Activated naive CD4-positive, alpha-beta T cell treated with anti-CD3 and anti-CD28 coated beads, Interleukin-2, amount 50 U/mL, for 24 hours (primary cell): ENCODE measurements at regions not wholly inside any gene's neighbourhood (a gene's known extent, or its start where the extent isn't known, plus 50 kb on each side); places are given as distances from the start of the nearest gene placed in this dataset.

Experiments used
- H3K27ac Mint-ChIP-seq: one replicate; pipeline ENCODE4 v1.8.0; 2021; ENCODE audit warnings: mild to moderate bottlenecking, mixed read lengths
- H3K27me3 Mint-ChIP-seq: one replicate; pipeline ENCODE4 v1.8.0; 2021; ENCODE audit warnings: mixed read lengths
- H3K36me3 Mint-ChIP-seq: one replicate; pipeline ENCODE4 v1.8.0; 2021; ENCODE audit warnings: mixed read lengths
- H3K4me1 Mint-ChIP-seq: one replicate; pipeline ENCODE4 v1.8.0; 2021; ENCODE audit warnings: mixed read lengths
- H3K4me3 Mint-ChIP-seq: one replicate; pipeline ENCODE4 v1.8.0; 2021; ENCODE audit warnings: mild to moderate bottlenecking, mixed read lengths
- H3K9me3 Mint-ChIP-seq: one replicate; pipeline ENCODE4 v1.8.0; 2021; ENCODE audit warnings: mixed read lengths

- Mint-ChIP-seq H3K27ac (no peak overlapping the region), H3K4me3 (no peak overlapping the region), H3K27me3 (no peaks in the 10 kb centered on the region), H3K36me3 (no peaks in the 10 kb centered on the region), H3K9me3 (peaks cover 16% of the 10 kb centered on the region), H3K4me1 (no peaks in the 10 kb centered on the region)
Observed at GRCh38 chr13:68170961-68171360, 940.8 kb upstream of the PCDH9 start.

- H3K27ac Mint-ChIP-seq: no peak overlapping the region
- peaks cover 15% of the 10 kb centered on the region for H3K9me3 Mint-ChIP-seq
- H3K27me3 Mint-ChIP-seq: no peaks in the 10 kb centered on the region
- H3K36me3 Mint-ChIP-seq: no peaks in the 10 kb centered on the region
- H3K4me3 Mint-ChIP-seq: no peak overlapping the region
- no peaks in the 10 kb centered on the region for H3K4me1 Mint-ChIP-seq
Observed at GRCh38 chr13:68168448-68168847, 938.3 kb upstream of the PCDH9 start.

GRCh38 chr13:68160466-68160865 lies 930.3 kb upstream of the PCDH9 start:
- no peak overlapping the region for H3K27ac Mint-ChIP-seq
- H3K4me3 Mint-ChIP-seq: no peak overlapping the region
- H3K9me3 Mint-ChIP-seq: peaks cover 14% of the 10 kb centered on the region
- no peaks in the 10 kb centered on the region for H3K27me3 Mint-ChIP-seq
- H3K4me1 Mint-ChIP-seq: no peaks in the 10 kb centered on the region
- H3K36me3 Mint-ChIP-seq: no peaks in the 10 kb centered on the region

GRCh38 chr13:68152414-68152813 lies 922.3 kb upstream of the PCDH9 start:
- H3K27ac Mint-ChIP-seq: no peak overlapping the region
- H3K9me3 Mint-ChIP-seq: no peaks in the 10 kb centered on the region
- H3K36me3 Mint-ChIP-seq: no peaks in the 10 kb centered on the region
- H3K4me3 Mint-ChIP-seq: no peak overlapping the region
- no peaks in the 10 kb centered on the region for H3K27me3 Mint-ChIP-seq
- no peaks in the 10 kb centered on the region for H3K4me1 Mint-ChIP-seq

GRCh38 chr13:68145852-68146251 lies 915.7 kb upstream of the PCDH9 start:
- no peaks in the 10 kb centered on the region for H3K27me3 Mint-ChIP-seq
- no peak overlapping the region for H3K4me3 Mint-ChIP-seq
- no peaks in the 10 kb centered on the region for H3K4me1 Mint-ChIP-seq
- no peaks in the 10 kb centered on the region for H3K36me3 Mint-ChIP-seq
- no peaks in the 10 kb centered on the region for H3K9me3 Mint-ChIP-seq
- no peak overlapping the region for H3K27ac Mint-ChIP-seq

DNA sequence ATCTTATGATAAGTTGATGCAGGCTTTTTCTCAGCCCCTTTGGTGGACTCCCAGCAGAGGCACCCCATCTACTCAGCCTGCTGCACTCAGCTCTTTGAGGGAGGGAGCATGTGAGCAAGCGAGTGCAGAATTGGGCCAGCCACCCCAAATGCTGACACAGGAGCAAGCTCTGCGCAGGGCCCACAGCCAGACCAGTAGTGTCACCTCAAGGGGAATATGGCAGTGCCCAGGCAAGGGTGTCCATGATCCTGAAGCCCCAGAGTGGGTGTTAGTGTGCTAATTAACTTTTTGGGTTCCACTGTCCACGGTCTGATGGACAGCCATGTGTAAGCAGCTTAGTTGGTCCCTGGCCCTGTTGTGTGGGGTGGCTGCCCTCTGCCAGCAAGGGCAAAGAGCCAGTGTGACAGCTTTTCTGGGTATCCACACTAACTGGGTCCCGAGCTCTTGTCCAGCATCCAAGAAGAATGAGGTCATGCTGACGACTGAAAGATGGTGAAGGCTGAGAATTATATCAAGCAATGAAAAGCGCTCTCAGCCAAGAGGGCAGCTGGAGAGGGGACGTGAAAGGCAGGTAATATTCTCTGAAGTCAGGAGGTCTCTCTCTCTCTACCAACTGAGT lies 898.3 kb upstream of the PCDH9 start:
- H3K4me1 Mint-ChIP-seq: no peaks in the 10 kb centered on the region
- H3K27me3 Mint-ChIP-seq: no peaks in the 10 kb centered on the region
- no peaks in the 10 kb centered on the region for H3K36me3 Mint-ChIP-seq
- no peak overlapping the region for H3K27ac Mint-ChIP-seq
- no peak overlapping the region for H3K4me3 Mint-ChIP-seq
- peaks cover 5% of the 10 kb centered on the region for H3K9me3 Mint-ChIP-seq

- Mint-ChIP-seq H3K4me1 (no peaks in the 10 kb centered on the region), H3K36me3 (no peaks in the 10 kb centered on the region), H3K9me3 (no peaks in the 10 kb centered on the region), H3K4me3 (no peak overlapping the region), H3K27ac (no peak overlapping the region), H3K27me3 (no peaks in the 10 kb centered on the region)
Observed at GRCh38 chr13:68125087-68125480, 894.9 kb upstream of the PCDH9 start.

DNA sequence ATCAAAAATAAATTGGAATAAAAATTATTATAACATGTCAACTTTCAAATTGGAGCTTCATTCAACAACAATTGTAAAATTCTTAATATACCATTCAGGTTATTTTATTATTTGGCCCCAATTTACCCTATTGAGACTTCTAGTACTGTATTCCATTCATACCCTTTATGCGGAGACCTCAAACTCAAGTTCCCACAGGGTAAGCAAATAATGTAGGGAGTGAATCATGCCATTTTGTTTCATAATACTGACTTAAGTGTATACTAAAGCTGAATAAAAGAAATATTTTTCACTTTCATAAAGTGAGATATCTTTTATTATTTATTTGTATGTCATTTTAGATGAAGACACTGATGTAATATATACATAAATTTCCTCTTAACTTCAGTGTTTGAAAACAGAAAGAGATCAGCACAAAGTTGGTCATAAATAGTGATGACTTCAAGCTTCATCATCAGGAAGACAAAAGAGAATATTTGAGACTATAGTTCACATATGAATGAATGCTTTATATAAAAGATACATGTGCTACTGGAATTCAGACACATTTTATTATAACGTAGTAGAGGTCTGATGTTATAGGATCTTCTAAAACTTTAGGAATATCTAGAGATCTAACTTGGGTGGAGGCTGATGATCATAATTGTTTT lies 894.4 kb upstream of the PCDH9 start:
- no peaks in the 10 kb centered on the region for H3K4me1 Mint-ChIP-seq
- no peaks in the 10 kb centered on the region for H3K36me3 Mint-ChIP-seq
- no peak overlapping the region for H3K27ac Mint-ChIP-seq
- H3K9me3 Mint-ChIP-seq: no peaks in the 10 kb centered on the region
- no peaks in the 10 kb centered on the region for H3K27me3 Mint-ChIP-seq
- no peak overlapping the region for H3K4me3 Mint-ChIP-seq

DNA sequence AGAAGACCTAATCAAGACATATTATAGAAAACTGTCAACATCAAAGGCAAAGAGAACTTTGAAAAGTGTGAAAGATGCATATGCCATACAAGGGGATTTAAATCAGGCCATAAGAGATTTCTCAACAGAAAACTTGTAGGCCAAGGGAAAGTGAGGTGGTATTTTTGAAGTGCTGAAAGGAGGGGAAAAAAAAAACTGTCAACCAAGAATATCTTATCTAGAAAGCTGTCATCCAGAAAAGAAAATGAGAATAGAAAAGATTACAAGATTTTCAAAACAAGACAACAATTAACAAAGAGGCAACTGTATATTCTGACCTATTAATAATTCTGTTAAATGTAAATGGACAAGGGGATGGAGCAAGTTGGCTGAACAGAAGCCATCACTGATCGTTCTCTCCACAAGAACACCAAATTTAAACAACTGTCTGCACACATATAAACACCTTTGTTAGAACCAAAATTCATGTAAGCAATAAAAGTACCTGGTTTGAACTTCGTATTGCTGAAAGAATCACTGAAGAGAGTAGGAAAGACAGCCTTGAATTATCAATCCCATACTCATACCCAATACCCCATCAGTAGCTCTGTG lies 880.1 kb upstream of the PCDH9 start:
- H3K36me3 Mint-ChIP-seq: peaks cover 1% of the 10 kb centered on the region
- no peak overlapping the region for H3K27ac Mint-ChIP-seq
- no peaks in the 10 kb centered on the region for H3K4me1 Mint-ChIP-seq
- no peaks in the 10 kb centered on the region for H3K27me3 Mint-ChIP-seq
- peaks cover 19% of the 10 kb centered on the region for H3K9me3 Mint-ChIP-seq
- no peak overlapping the region for H3K4me3 Mint-ChIP-seq

DNA sequence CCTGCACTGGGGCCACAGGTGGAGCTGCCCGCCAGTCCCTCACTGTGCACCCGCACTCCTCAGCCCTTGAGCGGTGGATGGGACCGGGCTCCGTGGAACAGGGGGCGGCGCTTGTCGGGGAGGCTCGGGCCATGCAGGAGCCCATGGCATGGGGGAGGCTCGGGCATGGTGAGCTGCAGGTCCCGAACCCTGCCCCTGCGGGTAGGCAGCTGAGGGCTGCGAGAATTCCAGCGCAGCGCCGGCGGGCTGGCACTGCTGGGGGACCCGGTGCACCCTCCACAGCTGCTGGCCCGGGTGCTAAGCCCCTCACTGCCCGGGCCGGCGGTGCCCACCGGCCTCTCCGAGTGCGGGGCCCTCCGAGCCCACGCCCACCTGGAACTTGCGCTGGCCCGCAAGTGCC lies 877.5 kb upstream of the PCDH9 start:
- Mint-ChIP-seq H3K27me3 (no peaks in the 10 kb centered on the region), H3K4me3 (no peak overlapping the region), H3K36me3 (peaks cover 1% of the 10 kb centered on the region), H3K9me3 (peaks cover 11% of the 10 kb centered on the region), H3K27ac (no peak overlapping the region), H3K4me1 (no peaks in the 10 kb centered on the region)

DNA sequence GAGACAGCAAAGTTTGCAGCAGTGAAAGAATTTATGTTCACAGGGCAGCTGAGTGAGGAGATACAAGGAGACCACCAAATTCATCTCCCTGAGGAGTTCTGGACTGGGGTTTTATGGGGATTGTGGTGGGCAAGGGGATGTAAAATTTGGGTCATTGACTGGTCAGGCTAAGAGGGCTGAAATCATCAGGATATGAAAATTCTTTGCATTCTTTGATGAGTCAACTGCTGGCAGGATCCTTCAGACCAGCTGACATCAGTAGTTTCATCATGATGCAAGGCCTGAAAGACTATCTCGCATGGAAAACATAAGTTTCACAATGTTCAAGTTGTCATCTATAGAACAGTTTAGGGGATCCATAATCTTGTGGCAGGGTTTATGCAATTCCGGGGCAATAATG lies 869.5 kb upstream of the PCDH9 start:
- H3K27ac Mint-ChIP-seq: no peak overlapping the region
- no peak overlapping the region for H3K4me3 Mint-ChIP-seq
- H3K27me3 Mint-ChIP-seq: no peaks in the 10 kb centered on the region
- H3K9me3 Mint-ChIP-seq: peaks cover 10% of the 10 kb centered on the region
- H3K4me1 Mint-ChIP-seq: no peaks in the 10 kb centered on the region
- H3K36me3 Mint-ChIP-seq: no peaks in the 10 kb centered on the region

GRCh38 chr13:68081061-68081460 lies 850.9 kb upstream of the PCDH9 start:
- Mint-ChIP-seq H3K4me1 (no peaks in the 10 kb centered on the region), H3K9me3 (no peaks in the 10 kb centered on the region), H3K27me3 (no peaks in the 10 kb centered on the region), H3K4me3 (no peak overlapping the region), H3K27ac (no peak overlapping the region), H3K36me3 (no peaks in the 10 kb centered on the region)

DNA sequence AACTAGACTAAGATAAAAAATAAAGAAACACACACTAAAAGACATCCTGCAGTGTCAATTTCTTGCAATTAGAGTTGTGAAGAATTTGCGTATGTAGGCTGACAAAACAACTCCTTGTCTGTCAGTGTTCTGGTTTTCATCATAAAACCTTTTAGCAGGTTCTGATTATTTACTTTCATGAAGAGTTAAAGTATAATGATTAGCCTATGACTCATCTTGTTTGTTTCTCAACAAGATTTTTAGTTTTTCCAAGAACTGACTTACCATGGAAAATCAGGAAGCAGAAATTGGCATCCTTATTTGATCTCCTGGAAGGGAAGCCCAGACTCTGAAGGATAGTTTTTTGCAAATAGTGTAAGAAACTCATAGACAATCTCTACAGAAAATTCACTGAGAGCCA lies 848.7 kb upstream of the PCDH9 start:
- Mint-ChIP-seq H3K9me3 (no peaks in the 10 kb centered on the region), H3K36me3 (no peaks in the 10 kb centered on the region), H3K4me3 (no peak overlapping the region), H3K27me3 (no peaks in the 10 kb centered on the region), H3K27ac (no peak overlapping the region), H3K4me1 (no peaks in the 10 kb centered on the region)

GRCh38 chr13:68078469-68078868 lies 848.3 kb upstream of the PCDH9 start:
- Mint-ChIP-seq H3K27me3 (no peaks in the 10 kb centered on the region), H3K4me1 (no peaks in the 10 kb centered on the region), H3K4me3 (no peak overlapping the region), H3K36me3 (no peaks in the 10 kb centered on the region), H3K9me3 (no peaks in the 10 kb centered on the region), H3K27ac (no peak overlapping the region)

- Mint-ChIP-seq H3K4me1 (no peaks in the 10 kb centered on the region), H3K36me3 (no peaks in the 10 kb centered on the region), H3K27ac (no peak overlapping the region), H3K4me3 (no peak overlapping the region), H3K9me3 (no peaks in the 10 kb centered on the region), H3K27me3 (no peaks in the 10 kb centered on the region)
Observed at GRCh38 chr13:68076046-68076445, 845.9 kb upstream of the PCDH9 start.

DNA sequence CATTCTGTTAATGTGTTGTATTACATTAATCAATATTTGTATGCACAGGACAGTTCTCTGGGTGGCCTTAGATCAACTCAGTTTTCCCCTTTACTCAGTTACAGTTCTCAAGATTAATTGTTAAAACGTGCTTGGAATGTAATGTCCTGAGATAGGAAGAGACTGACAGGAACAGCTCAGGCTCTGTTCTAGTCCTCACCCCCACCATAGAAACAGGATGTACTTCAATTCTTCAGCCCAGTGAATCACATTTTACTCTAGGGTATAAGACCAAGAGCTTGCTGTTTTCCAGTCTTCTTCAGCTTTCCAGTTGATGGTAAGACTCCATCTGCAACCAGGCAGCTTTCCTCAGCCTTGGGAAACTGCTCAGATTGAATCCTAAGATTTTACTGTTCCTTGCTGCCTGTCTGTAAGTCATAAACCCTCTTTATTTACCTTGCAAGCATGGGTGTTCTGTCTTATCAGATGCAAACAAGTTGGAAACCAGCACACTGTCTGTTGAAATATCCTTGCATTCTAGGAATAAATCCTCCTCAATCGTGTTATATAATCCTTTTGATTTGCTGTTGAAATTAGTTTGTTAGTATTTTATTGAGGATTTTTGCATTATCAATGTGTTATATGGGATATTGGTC lies 836.9 kb upstream of the PCDH9 start:
- Mint-ChIP-seq H3K36me3 (no peaks in the 10 kb centered on the region), H3K9me3 (peaks cover 5% of the 10 kb centered on the region), H3K4me1 (no peaks in the 10 kb centered on the region), H3K27ac (no peak overlapping the region), H3K4me3 (no peak overlapping the region), H3K27me3 (no peaks in the 10 kb centered on the region)
